Type B pancreatic cell (in vitro differentiated cells): ENCODE measurements at regions not wholly inside any gene's neighbourhood (a gene's known extent, or its start where the extent isn't known, plus 50 kb on each side); places are given as distances from the start of the nearest gene placed in this dataset.
A peak's percentile ranks its signal among the peaks of the same experiment; 100 is the strongest.

Experiments used
- DNase-seq: peaks from one replicate; pipeline ENCODE4 v3.0.0; 2021; ENCODE audit warnings: mixed read lengths; ENCODE audit not compliant: unreplicated experiment; ENCODE audit errors: extremely low spot score
- H3K27ac Mint-ChIP-seq: 2 replicates; pipeline ENCODE4 v1.8.0; 2021; ENCODE audit warnings: mild to moderate bottlenecking, mixed read lengths
- H3K27me3 Mint-ChIP-seq: 2 replicates; pipeline ENCODE4 v1.8.0; 2021; ENCODE audit warnings: mixed read lengths
- H3K36me3 Mint-ChIP-seq: 2 replicates; pipeline ENCODE4 v1.8.0; 2021; ENCODE audit warnings: mixed read lengths
- H3K4me1 Mint-ChIP-seq: one replicate; pipeline ENCODE4 v1.8.0; 2021; ENCODE audit warnings: mixed read lengths; ENCODE audit not compliant: unreplicated experiment
- H3K4me3 Mint-ChIP-seq: 2 replicates; pipeline ENCODE4 v1.8.0; 2021; ENCODE audit warnings: mild to moderate bottlenecking, mixed read lengths
- H3K9me3 Mint-ChIP-seq: 2 replicates; pipeline ENCODE4 v1.8.0; 2021; ENCODE audit warnings: mixed read lengths
- CTCF ChIP-seq: fragments of 200-600 bp; sonication (generic); conservative IDR thresholded peaks from 2 replicates; pipeline ENCODE4 v1.5.0; 2021; ENCODE audit warnings: antibody characterized with exemption, mild to moderate bottlenecking

DNA sequence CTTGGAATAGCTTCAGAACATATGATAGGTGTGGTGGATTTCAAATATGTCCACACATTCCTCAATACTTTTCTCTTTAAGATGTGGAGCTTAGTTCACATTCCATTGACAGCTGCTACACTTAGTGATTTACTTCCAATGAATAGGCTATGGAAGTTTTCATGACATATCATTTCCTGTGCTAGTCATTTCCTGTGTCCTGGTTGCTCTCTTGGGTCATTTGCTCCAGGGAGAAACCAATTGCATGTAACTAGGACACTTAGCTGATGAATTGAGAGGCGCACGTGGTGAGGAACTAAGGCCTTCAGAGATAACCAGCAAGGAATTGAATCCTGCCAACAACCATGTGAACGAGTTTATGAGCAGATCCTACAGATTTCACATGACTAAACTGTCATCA, 120.9 kb downstream of the SLC17A6 start:
- H3K27me3 Mint-ChIP-seq, result no peaks in the 10 kb centered on the region
- peak overlapping the region; percentile 2 for H3K4me3 Mint-ChIP-seq
- H3K9me3 Mint-ChIP-seq, result peaks cover 3% of the 10 kb centered on the region
- H3K4me1 Mint-ChIP-seq, result peaks cover 20% of the 10 kb centered on the region
- no peak for TF ChIP-seq CTCF
- no peaks in the 10 kb centered on the region for H3K36me3 Mint-ChIP-seq
- DNase-seq, result no peak
- peak overlapping the region; percentile 73 for H3K27ac Mint-ChIP-seq

GRCh38 chr11:22458161-22458560, 120.0 kb downstream of the SLC17A6 start:
- H3K36me3 Mint-ChIP-seq, result no peaks in the 10 kb centered on the region
- no peak overlapping the region for H3K4me3 Mint-ChIP-seq
- no peaks in the 10 kb centered on the region for H3K27me3 Mint-ChIP-seq
- DNase-seq, result no peak
- H3K27ac Mint-ChIP-seq, result peak overlapping the region; percentile 85
- TF ChIP-seq CTCF, result no peak
- peaks cover 3% of the 10 kb centered on the region for H3K9me3 Mint-ChIP-seq
- peaks cover 20% of the 10 kb centered on the region for H3K4me1 Mint-ChIP-seq

GRCh38 chr11:22456993-22457762, 119.0 kb downstream of the SLC17A6 start:
- no peak for TF ChIP-seq CTCF
- peak overlapping the region; percentile 85 for H3K27ac Mint-ChIP-seq
- peaks cover 20% of the 10 kb centered on the region for H3K4me1 Mint-ChIP-seq
- peaks cover 3% of the 10 kb centered on the region for H3K9me3 Mint-ChIP-seq
- H3K27me3 Mint-ChIP-seq, result no peaks in the 10 kb centered on the region
- H3K36me3 Mint-ChIP-seq, result no peaks in the 10 kb centered on the region
- no peak for DNase-seq
- H3K4me3 Mint-ChIP-seq, result peak overlapping the region; percentile 63

DNA sequence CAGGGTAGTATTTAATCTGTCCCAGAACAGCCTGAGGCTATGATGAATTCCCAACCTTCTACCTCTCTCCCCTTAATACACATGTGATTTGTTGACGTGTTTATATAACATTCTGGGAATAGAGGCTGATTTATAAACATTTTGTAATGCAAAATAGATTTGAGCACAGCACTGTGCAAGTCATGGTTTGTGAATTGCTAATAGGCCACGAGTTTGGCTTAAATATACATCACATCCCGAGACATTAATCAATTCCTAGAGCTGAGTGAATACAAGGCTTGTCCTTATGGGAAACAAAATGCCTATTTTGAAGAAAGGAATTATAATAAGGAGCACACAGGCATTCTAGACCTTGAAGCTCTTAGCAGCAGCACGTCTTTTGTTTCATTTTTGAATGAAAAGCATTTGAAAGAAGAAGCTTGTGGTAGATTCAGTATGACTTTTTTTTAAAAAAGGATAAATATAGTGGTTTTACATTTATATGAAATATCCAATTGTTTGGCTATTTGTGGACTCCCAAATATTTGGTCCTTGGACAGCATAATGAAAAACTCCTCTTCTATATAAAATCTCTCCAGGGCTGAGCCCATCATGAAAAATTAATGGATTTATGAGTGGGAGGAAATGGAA, 116.4 kb downstream of the SLC17A6 start:
- TF ChIP-seq CTCF, result no peak
- Mint-ChIP-seq H3K36me3 (no peaks in the 10 kb centered on the region), H3K27me3 (no peaks in the 10 kb centered on the region), H3K9me3 (no peaks in the 10 kb centered on the region), H3K4me3 (no peak overlapping the region), H3K4me1 (peaks cover 20% of the 10 kb centered on the region), H3K27ac (no peak overlapping the region)
- no peak for DNase-seq

DNA sequence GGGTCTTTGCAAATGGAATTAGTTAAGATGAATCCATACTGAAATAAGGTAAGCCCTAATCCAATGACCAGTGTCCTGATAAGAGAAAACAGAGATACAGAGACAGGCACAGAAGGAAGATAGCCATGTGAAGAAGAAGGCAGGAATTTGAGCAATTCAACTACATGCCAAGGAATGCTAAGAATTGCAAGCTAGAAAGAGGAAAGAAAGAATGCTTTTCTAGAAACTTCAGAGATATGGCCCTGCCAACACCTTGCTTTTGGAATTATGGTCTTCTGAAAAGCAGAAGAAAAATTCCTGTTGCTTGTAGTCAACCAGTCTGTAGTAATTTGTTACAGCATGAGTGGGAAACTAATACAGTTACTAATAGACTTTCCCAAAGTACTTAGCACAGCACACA, 111.3 kb downstream of the SLC17A6 start:
- H3K4me1 Mint-ChIP-seq, result no peaks in the 10 kb centered on the region
- no peaks in the 10 kb centered on the region for H3K9me3 Mint-ChIP-seq
- no peak for DNase-seq
- H3K27ac Mint-ChIP-seq, result no peak overlapping the region
- no peak for TF ChIP-seq CTCF
- no peak overlapping the region for H3K4me3 Mint-ChIP-seq
- H3K27me3 Mint-ChIP-seq, result no peaks in the 10 kb centered on the region
- no peaks in the 10 kb centered on the region for H3K36me3 Mint-ChIP-seq
